SU-DHL-6 (cell line): ENCODE measurements at regions not wholly inside any gene's neighbourhood (a gene's known extent, or its start where the extent isn't known, plus 50 kb on each side); places are given as distances from the start of the nearest gene placed in this dataset.

Experiments used
- CTCF ChIP-seq: fragments of 200-600 bp; sonication (generic); IDR thresholded peaks from one replicate; pipeline ENCODE4 v1.5.1; 2017; ENCODE audit warnings: antibody characterized with exemption, mild to moderate bottlenecking, low read length, moderate library complexity; ENCODE audit not compliant: insufficient read depth, poor library complexity, severe bottlenecking
- EZH2phosphoT487 ChIP-seq: fragments of 200-600 bp; sonication (generic), shearing (Covaris generic); conservative IDR thresholded peaks from 2 replicates; pipeline ENCODE4 v1.6.1; 2018; ENCODE audit warnings: mild to moderate bottlenecking, antibody characterized with exemption, low read length, moderate library complexity, mixed read lengths

DNA sequence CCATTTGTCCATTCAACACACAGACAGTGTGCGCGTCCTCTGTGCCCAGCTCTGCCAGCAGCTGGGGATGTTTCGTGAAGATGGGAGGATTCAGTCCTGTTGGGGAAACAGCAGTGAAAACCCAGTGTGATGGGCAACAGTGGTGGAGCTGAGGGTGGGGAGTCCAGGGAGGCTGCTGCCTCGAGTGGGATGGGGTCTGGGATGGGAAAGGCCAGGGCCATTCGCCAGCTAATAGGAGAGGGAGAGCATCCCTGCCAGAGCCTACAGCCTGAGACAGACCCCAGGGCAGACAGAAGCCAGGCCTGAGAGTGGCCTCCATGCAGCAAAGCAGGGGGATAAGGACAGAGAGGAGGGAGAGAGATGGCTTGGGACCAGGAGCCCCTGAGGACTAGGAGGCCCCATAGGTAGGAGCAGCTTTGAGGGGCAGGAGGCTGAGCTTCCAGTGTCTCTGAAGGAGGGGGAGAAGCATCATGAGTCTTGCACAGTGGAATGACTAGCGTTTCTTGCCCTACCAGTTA, 252.6 kb downstream of the NPHP4 start:
- TF ChIP-seq CTCF (no peak), EZH2phosphoT487 (no peak)
